Gastrocnemius medialis (tissue), 4 donors: ENCODE measurements at regions not wholly inside any gene's neighbourhood (a gene's known extent, or its start where the extent isn't known, plus 50 kb on each side); places are given as distances from the start of the nearest gene placed in this dataset.

ENCODE experiments used
- CTCF ChIP-seq, 5 experiments: fragments of 450-650 bp in 3 of 5; fragments of 200-600 bp in 2 of 5; sonication (generic) in 2 of 5; IDR thresholded peaks in 4 of 5; conservative IDR thresholded peaks in 1 of 5; 1 replicate in 4 of 5; 2 replicates in 1 of 5; pipeline ENCODE4 v1.5.1; 2016 to 2019; ENCODE audit warnings: antibody characterized with exemption in 5 of 5, mild to moderate bottlenecking in 3 of 5, moderate library complexity in 3 of 5
- POLR2A ChIP-seq, 2 donors: fragments of 450-650 bp; IDR thresholded peaks; one replicate each; pipeline ENCODE4 v1.6.1; 2017; ENCODE audit warnings: antibody characterized with exemption in 2 of 2, mild to moderate bottlenecking in 2 of 2, moderate library complexity in 2 of 2

GRCh38 chr4:101555341-101555880 lies 208.1 kb upstream of the PPP3CA start:
- TF ChIP-seq CTCF (IDR thresholded peaks at IDR 0.05 in 4 of 5, conservative IDR thresholded peaks at IDR 0.05 in 1 of 5): no peak
- TF ChIP-seq POLR2A (IDR thresholded peaks at IDR 0.05): no peak
